Stimulated activated CD8-positive, alpha-beta memory T cell treated with anti-CD3 and anti-CD28 coated beads, Interleukin-4, amount 100 ng/mL, for 48 hours (primary cell): ENCODE measurements at regions not wholly inside any gene's neighbourhood (a gene's known extent, or its start where the extent isn't known, plus 50 kb on each side); places are given as distances from the start of the nearest gene placed in this dataset.

ENCODE experiments used
- DNase-seq: peaks from one replicate; pipeline ENCODE4 v3.0.0-alpha.2; 2020

DNA sequence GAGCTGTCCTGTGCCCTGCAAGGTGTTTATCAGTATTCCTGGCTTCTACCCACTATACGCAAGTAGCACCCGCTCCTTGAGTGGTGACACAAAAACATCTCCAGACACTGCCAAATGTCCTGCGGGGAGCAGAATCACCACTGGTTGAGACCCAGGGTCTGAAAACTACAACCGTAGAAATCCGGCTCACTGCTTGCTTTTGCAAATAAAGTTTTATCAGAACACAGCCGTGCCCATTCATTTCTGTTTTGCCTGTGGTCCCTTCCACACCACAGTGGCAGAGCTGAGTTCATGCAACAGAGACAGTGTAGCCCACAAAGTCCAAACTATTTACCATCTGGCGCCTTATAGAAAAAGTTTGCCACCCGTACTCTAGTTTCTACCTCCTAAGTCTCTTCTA lies 125.7 kb upstream of the DIO3 start:
- no peak for DNase-seq

GRCh38 chr14:101439023-101439422 lies 122.3 kb upstream of the DIO3 start:
- no peak for DNase-seq

- DNase-seq = no peak
Observed at GRCh38 chr14:101440496-101440895, 120.8 kb upstream of the DIO3 start.

GRCh38 chr14:101441710-101442109 lies 119.6 kb upstream of the DIO3 start:
- no peak for DNase-seq

GRCh38 chr14:101442451-101442850 lies 118.8 kb upstream of the DIO3 start:
- DNase-seq = peak; percentile 73

- no peak for DNase-seq
Observed at GRCh38 chr14:101444116-101444515, 117.2 kb upstream of the DIO3 start.

- no peak for DNase-seq
Observed at GRCh38 chr14:101445278-101445677, 116.0 kb upstream of the DIO3 start.

DNA sequence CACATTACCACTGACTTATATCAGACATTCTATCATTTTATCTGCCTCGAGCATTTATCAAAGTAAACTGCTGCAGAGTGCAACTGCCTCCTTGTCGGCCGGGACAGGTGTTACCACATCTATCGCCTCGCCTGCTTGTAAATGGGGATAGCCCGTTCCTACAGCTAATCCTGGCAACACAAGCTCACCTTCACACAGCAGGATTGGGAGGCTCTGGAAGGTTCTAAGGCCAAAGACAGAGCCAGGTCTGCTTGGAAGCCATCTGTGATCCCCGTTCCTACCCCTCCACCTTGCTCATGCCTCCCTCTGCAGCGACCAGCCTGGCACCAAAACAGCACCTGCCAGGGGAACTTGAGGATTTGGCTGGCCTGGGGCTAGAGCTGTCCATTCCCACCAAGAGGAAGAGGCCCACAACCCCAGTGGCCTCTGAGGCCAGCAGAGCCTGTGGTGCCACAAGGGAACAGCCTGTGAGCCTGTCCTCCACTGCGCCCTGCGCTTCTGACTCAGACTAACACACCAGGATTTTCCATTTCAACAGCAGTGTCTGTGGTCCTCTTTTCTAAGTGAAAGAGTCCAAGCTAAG lies 114.8 kb upstream of the DIO3 start:
- no peak for DNase-seq

DNA sequence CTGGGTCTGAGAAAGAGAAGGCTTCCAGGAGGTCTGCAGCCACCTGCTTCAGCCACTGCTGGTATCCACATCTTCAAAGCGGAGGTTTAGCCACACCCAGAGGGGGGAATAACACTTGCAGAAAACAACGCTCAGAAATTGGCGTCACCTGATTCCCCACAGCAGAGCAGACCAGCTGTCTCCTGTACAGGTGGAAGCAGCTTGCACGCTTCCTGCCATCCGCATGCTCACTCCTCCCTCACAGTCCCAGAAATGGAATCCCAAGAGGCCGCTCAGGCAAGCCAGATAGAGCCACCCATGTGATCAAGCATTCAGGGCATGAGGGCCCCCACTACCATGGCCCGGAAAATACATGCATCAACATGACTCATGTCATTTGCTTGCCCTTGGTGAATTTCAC lies 112.2 kb upstream of the DIO3 start:
- no peak for DNase-seq

- no peak for DNase-seq
Observed at GRCh38 chr14:101451166-101451565, 110.1 kb upstream of the DIO3 start.

DNA sequence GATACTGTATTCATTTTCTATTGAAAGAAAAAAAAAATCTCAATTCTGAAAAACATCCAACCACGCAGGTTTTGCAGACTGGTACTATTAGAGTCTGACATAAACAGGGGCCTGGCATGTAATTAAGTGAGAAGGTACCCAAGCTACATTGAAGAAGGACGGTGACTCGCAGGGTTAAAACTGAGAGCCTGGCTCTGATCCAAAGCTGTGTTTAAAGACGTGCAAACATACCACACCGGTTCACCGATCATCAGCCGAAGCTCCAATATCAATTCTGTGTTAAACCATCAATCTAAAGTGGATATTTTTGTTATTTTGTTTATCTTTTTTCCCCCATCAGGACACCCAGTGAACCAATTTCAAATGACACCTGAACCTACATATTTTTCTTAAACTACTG lies 108.1 kb upstream of the DIO3 start:
- DNase-seq = no peak

DNA sequence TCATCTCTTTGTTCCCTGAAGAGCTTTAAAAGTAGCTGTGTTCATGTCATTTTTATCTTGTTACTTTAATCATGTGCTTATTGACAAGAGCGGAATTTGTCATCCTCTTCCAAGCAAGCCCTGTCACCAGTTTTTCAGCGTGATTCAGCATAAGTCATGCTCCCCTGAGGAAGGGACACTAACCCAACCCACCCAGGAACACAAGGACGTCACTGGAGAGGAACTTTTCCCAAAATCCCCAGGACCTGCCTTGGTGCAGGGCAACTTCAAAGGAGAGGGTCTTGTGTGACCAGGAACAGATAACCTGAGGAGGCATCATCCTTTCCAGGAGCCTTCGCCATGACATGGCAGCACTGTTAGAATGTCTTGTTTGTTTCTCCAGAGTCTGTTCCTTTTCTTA lies 107.1 kb upstream of the DIO3 start:
- DNase-seq = no peak

GRCh38 chr14:101456246-101457175 lies 104.8 kb upstream of the DIO3 start:
- no peak for DNase-seq

DNA sequence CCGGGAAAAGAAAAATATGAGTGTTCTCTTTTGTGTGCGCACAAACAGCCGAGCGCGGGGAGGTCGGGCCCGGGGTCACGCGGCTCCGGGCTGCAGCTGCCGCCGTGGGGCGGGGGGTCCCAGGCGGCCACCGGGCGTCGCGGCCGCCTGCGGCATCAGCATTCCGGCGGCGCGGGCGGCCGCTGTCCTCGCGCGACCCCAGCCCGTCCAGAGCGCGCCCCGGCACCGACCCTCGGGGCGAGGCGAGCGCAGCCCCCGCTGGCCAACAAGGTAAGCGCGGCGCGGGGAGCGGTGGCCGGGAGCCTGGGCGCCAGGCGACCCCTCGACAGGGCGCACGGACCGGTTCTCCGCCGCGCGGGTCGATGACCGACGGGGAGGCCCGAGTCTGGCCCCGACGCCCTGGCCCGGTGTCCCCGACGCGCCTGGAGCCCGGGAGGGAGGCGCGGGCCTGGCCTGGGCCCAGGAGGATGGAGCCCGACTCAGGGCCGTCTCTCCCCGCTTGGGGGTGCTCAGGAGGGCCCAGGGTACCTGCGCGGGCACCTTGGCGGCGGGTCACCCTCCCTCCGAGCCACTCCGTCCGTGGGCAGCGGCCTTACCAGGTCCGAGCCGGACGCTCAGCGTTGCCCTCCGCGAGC lies 103.9 kb upstream of the DIO3 start:
- no peak for DNase-seq

- no peak for DNase-seq
Observed at GRCh38 chr14:101457936-101458740, 103.2 kb upstream of the DIO3 start.

- no peak for DNase-seq
Observed at GRCh38 chr14:101458741-101459550, 102.3 kb upstream of the DIO3 start.

GRCh38 chr14:101459551-101459900 lies 101.8 kb upstream of the DIO3 start:
- no peak for DNase-seq

GRCh38 chr14:101460521-101460920 lies 100.8 kb upstream of the DIO3 start:
- no peak for DNase-seq

- no peak for DNase-seq
Observed at GRCh38 chr14:101460986-101461750, 100.1 kb upstream of the DIO3 start.

GRCh38 chr14:101461891-101462290 lies 99.4 kb upstream of the DIO3 start:
- DNase-seq = no peak

- no peak for DNase-seq
Observed at GRCh38 chr14:101462726-101463565, 98.3 kb upstream of the DIO3 start.
